ENCODE measurements at regions not wholly inside any gene's neighbourhood (a gene's known extent, or its start where the extent isn't known, plus 50 kb on each side); places are given as distances from the start of the nearest gene placed in this dataset.

- TF ChIP-seq ARID4B (CRISPR knock-in tag; IDR thresholded peaks at IDR 0.05; ENCODE audit: borderline replicate concordance) (no peak), NR2C2 (CRISPR knock-in tag; IDR thresholded peaks at IDR 0.05) (no peak)
Measured at GRCh38 chr11:114892381-114893197, 214.3 kb downstream of the NXPE2 start (continued).

GRCh38 chr11:114893329-114893728 is 215.0 kb downstream of the NXPE2 start:
- peaks cover 9% of the 10 kb centered on the region for H3K9me3 Mint-ChIP-seq
- H3K27me3 Mint-ChIP-seq (ENCODE audit: low read depth), result peaks cover 3% of the 10 kb centered on the region; the same call in 1 of the 2 replicates
- CTCF ChIA-PET, result interaction anchor here (1.1 to 2.2 kb wide), 10 partner anchors 11 to 119 kb away, joined by 3 to 27 read pairs (median 8); no protein-coding TSS in a partner anchor
- H3K36me3 Mint-ChIP-seq, result no peaks in the 10 kb centered on the region
- ATAC-seq, result no peak
- H3K4me3 Mint-ChIP-seq, result no peak overlapping the region
- no peak overlapping the region for H3K27ac Mint-ChIP-seq
- DNase-seq (ENCODE audit: low spot score), result no peak
- H3K4me1 Mint-ChIP-seq, result peaks cover 23% of the 10 kb centered on the region
- POLR2A ChIA-PET, result no interaction called here
- TF ChIP-seq MLX (CRISPR knock-in tag; IDR thresholded peaks at IDR 0.05), result no peak
- no peak for TF ChIP-seq IRF2 (CRISPR knock-in tag; IDR thresholded peaks at IDR 0.05; ENCODE audit: borderline replicate concordance, low read depth)
- TF ChIP-seq FOXP1 (CRISPR knock-in tag; IDR thresholded peaks at IDR 0.05; ENCODE audit: borderline replicate concordance), result no peak
- TF ChIP-seq ESRRA (CRISPR knock-in tag; IDR thresholded peaks at IDR 0.05; ENCODE audit: borderline replicate concordance), result no peak
- no peak for TF ChIP-seq NFYB (CRISPR knock-in tag; conservative IDR thresholded peaks at IDR 0.05; ENCODE audit: low read depth)

- peaks cover 3% of the 10 kb centered on the region for H3K27me3 Mint-ChIP-seq (ENCODE audit: low read depth)
- no peaks in the 10 kb centered on the region for H3K36me3 Mint-ChIP-seq
- DNase-seq (ENCODE audit: low spot score), result no peak
- H3K4me1 Mint-ChIP-seq, result 0 out of 2 replicates have a peak, but pooled peaks cover 5% of the 10 kb centered on the region
- ChIA-PET POLR2A (no interaction called here), CTCF (interaction anchor here (1.2 kb wide), 1 partner anchor 14 kb away, joined by 3 read pairs; no protein-coding TSS in a partner anchor)
- H3K4me3 Mint-ChIP-seq, result no peak overlapping the region
- ATAC-seq, result no peak
- H3K27ac Mint-ChIP-seq, result no peak overlapping the region
- H3K9me3 Mint-ChIP-seq, result no peaks in the 10 kb centered on the region
- no peak for TF ChIP-seq NFATC4 (CRISPR knock-in tag; IDR thresholded peaks at IDR 0.05)
- TF ChIP-seq ZNF416 (CRISPR knock-in tag; IDR thresholded peaks at IDR 0.05), result no peak
- TF ChIP-seq ESRRA (CRISPR knock-in tag; IDR thresholded peaks at IDR 0.05; ENCODE audit: borderline replicate concordance), result no peak
- no peak for TF ChIP-seq ZNF138 (CRISPR knock-in tag; conservative IDR thresholded peaks at IDR 0.05)
- TF ChIP-seq FOXJ3 (CRISPR knock-in tag; IDR thresholded peaks at IDR 0.05; ENCODE audit: borderline replicate concordance), result no peak
- no peak for TF ChIP-seq MXD4 (CRISPR knock-in tag; IDR thresholded peaks at IDR 0.05; ENCODE audit: borderline replicate concordance)
- no peak for TF ChIP-seq KAT7 (CRISPR knock-in tag; IDR thresholded peaks at IDR 0.05; ENCODE audit: borderline replicate concordance)
- no peak for TF ChIP-seq ZNF219 (CRISPR knock-in tag; IDR thresholded peaks at IDR 0.05; ENCODE audit: borderline replicate concordance)
- TF ChIP-seq CDX4 (CRISPR knock-in tag; IDR thresholded peaks at IDR 0.05; ENCODE audit: borderline replicate concordance), result no peak
- no peak for TF ChIP-seq CREB1 (CRISPR knock-in tag; IDR thresholded peaks at IDR 0.05)
- no peak for TF ChIP-seq IRF1 (CRISPR knock-in tag; IDR thresholded peaks at IDR 0.05)
- no peak for TF ChIP-seq TEAD4 (CRISPR knock-in tag; IDR thresholded peaks at IDR 0.05)
- TF ChIP-seq STAT6 (CRISPR knock-in tag; conservative IDR thresholded peaks at IDR 0.05; ENCODE audit: low read depth), result no peak
- TF ChIP-seq ZNF671 (CRISPR knock-in tag; IDR thresholded peaks at IDR 0.05), result no peak
Measured at GRCh38 chr11:114896594-114896993, 218.3 kb downstream of the NXPE2 start.

All from WTC11 (cell line).